GM23338 (cell line): ENCODE measurements at regions not wholly inside any gene's neighbourhood (a gene's known extent, or its start where the extent isn't known, plus 50 kb on each side); places are given as distances from the start of the nearest gene placed in this dataset.

Experiments
- ATAC-seq: fragments of 200-7000 bp; cut with Tn5 transposase; 3 replicates; pipeline ENCODE4 v1.9.1; 2020
- DNase-seq: peaks from one replicate; pipeline ENCODE4 v3.0.0-alpha.2; 2015; ENCODE audit warnings: low spot score
- H2AFZ ChIP-seq: fragments of 200-600 bp; sonication (generic); 2 replicates; pipeline ENCODE4 v1.8.0; 2016; ENCODE audit warnings: antibody characterized with exemption, mild to moderate bottlenecking, moderate library complexity
- H3F3A ChIP-seq: fragments of 200-600 bp; sonication (generic); replicated peaks from 2 replicates; pipeline ENCODE4 v1.8.0; 2017; ENCODE audit warnings: antibody characterized with exemption, mixed run types, low read depth
- H3K27ac ChIP-seq: fragments of 200-600 bp; sonication (generic); 2 replicates; pipeline ENCODE4 v1.6.1; 2016; ENCODE audit warnings: low read depth
- H3K27me3 ChIP-seq: fragments of 200-600 bp; sonication (generic); 2 replicates; pipeline ENCODE4 v1.8.0; 2016; ENCODE audit warnings: mild to moderate bottlenecking, mixed run types, moderate library complexity; ENCODE audit not compliant: insufficient read depth
- H3K36me3 ChIP-seq: fragments of 200-600 bp; sonication (generic); 2 replicates; pipeline ENCODE4 v1.8.0; 2016; ENCODE audit warnings: mild to moderate bottlenecking; ENCODE audit not compliant: insufficient read depth
- H3K4me1 ChIP-seq: fragments of 200-600 bp; sonication (generic); 2 replicates; pipeline ENCODE4 v1.8.0; 2016; ENCODE audit warnings: mild to moderate bottlenecking, moderate library complexity; ENCODE audit not compliant: insufficient read depth
- H3K4me2 ChIP-seq: fragments of 200-600 bp; sonication (generic); 2 replicates; pipeline ENCODE4 v1.7.1; 2017; ENCODE audit warnings: mixed run types
- H3K4me3 ChIP-seq: fragments of 200-600 bp; sonication (generic); 2 replicates; pipeline ENCODE4 v1.6.1; 2016; ENCODE audit warnings: mixed run types
- H3K79me2 ChIP-seq: fragments of 200-600 bp; sonication (generic); replicated peaks from 2 replicates; pipeline ENCODE4 v1.8.0; 2017; ENCODE audit warnings: mild to moderate bottlenecking; ENCODE audit not compliant: insufficient read depth
- H3K9me2 ChIP-seq: fragments of 200-600 bp; sonication (generic); 2 replicates; pipeline ENCODE4 v1.8.0; 2017; ENCODE audit not compliant: insufficient read depth
- H4K20me1 ChIP-seq: fragments of 200-600 bp; sonication (generic); replicated peaks from 2 replicates; pipeline ENCODE4 v1.8.0; 2017; ENCODE audit warnings: mild to moderate bottlenecking; ENCODE audit not compliant: insufficient read depth
- H3K27ac Mint-ChIP-seq: 2 replicates; pipeline ENCODE4 v1.8.0; 2020; ENCODE audit warnings: inconsistent platforms, mild to moderate bottlenecking, moderate library complexity, mixed read lengths
- H3K27me3 Mint-ChIP-seq: 3 replicates; pipeline ENCODE4 v1.8.0; 2022; ENCODE audit warnings: low read depth, mild to moderate bottlenecking, moderate library complexity, mixed read lengths, inconsistent platforms; ENCODE audit not compliant: insufficient read depth, poor library complexity
- H3K36me3 Mint-ChIP-seq: 3 replicates; pipeline ENCODE4 v1.8.0; 2021; ENCODE audit warnings: low read depth, mild to moderate bottlenecking, inconsistent platforms, moderate library complexity, mixed read lengths
- H3K4me1 Mint-ChIP-seq: 3 replicates; pipeline ENCODE4 v1.8.0; 2020; ENCODE audit warnings: mild to moderate bottlenecking, inconsistent platforms, mixed read lengths
- H3K4me3 Mint-ChIP-seq: 3 replicates; pipeline ENCODE4 v1.8.0; 2021; ENCODE audit warnings: moderate library complexity, mild to moderate bottlenecking, inconsistent platforms, mixed read lengths
- H3K9me3 Mint-ChIP-seq: 3 replicates; pipeline ENCODE4 v1.8.0; 2020; ENCODE audit warnings: moderate library complexity, mild to moderate bottlenecking, inconsistent platforms, mixed read lengths
- CREB1 ChIP-seq: fragments of 250-450 bp; sonication (Bioruptor Pico); IDR thresholded peaks from 2 replicates; pipeline ENCODE4 v1.5.0; 2020; ENCODE audit warnings: low read depth, mild to moderate bottlenecking, moderate library complexity
- ETS1 ChIP-seq: IDR thresholded peaks from 2 replicates; pipeline ENCODE4 v1.6.1; 2016; ENCODE audit warnings: antibody characterized with exemption
- EZH2 ChIP-seq: fragments of 200-600 bp; sonication (generic); IDR thresholded peaks from one replicate; pipeline ENCODE4 v1.8.0; 2017; ENCODE audit warnings: antibody characterized with exemption, mild to moderate bottlenecking, low read depth; ENCODE audit not compliant: unreplicated experiment
- EZH2phosphoT487 ChIP-seq: fragments of 200-600 bp; sonication (generic); IDR thresholded peaks from one replicate; pipeline ENCODE4 v1.8.1; 2018; ENCODE audit warnings: antibody characterized with exemption; ENCODE audit not compliant: unreplicated experiment
- JUNB ChIP-seq: IDR thresholded peaks from one replicate; pipeline ENCODE4 v1.6.1; 2016; ENCODE audit warnings: antibody characterized with exemption; ENCODE audit not compliant: unreplicated experiment
- POLR2AphosphoS5 ChIP-seq: IDR thresholded peaks from 2 replicates; pipeline ENCODE4 v1.6.1; 2016; ENCODE audit warnings: antibody characterized with exemption, low read depth
- STAT1 ChIP-seq: IDR thresholded peaks from one replicate; pipeline ENCODE4 v1.6.1; 2016; ENCODE audit warnings: antibody characterized with exemption; ENCODE audit not compliant: unreplicated experiment
- ZNF331 ChIP-seq: fragments of 250-450 bp; sonication (Bioruptor Pico); IDR thresholded peaks from 2 replicates; pipeline ENCODE4 v1.5.0; 2020; ENCODE audit warnings: low read depth, mild to moderate bottlenecking, moderate library complexity
- TF ChIP-seq, protein P1 (sequence below): IDR thresholded peaks from one replicate; pipeline ENCODE4 v1.6.1; 2018; ENCODE audit warnings: antibody characterized with exemption; ENCODE audit not compliant: unreplicated experiment
- TF ChIP-seq, protein P2 (sequence below), 2 experiments: fragments of 200-600 bp in 1 of 2; sonication (generic) in 1 of 2; conservative IDR thresholded peaks; 2 replicates each; pipeline versions ENCODE4 v1.5.1 to v1.6.1; 2016 to 2017; ENCODE audit warnings: antibody characterized with exemption in 2 of 2, low read depth in 2 of 2, mild to moderate bottlenecking in 2 of 2, moderate library complexity in 1 of 2

DNA sequence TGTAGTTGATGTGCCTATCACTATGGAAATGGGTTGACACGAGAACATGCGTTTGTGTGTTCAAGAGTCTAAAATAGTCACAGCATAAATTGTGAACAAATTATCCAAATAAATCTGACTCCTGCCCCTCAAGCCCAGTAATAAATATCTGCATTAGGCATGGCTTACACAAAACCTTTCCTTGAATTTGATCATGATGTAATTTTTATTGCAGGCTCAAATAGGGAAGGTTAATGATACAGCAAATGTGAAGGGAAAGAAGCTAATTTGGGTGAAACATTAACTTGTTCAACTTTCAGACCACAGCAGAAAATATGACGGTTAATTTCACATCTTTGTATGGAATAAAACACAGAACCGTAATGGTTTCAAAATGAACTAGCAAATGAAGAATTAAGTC, 74.6 kb downstream of the WNT5A start:
- Histone ChIP-seq H4K20me1 (no peaks in the 10 kb centered on the region), H3K79me2 (no peaks in the 10 kb centered on the region), H3K4me1 (no peaks in the 10 kb centered on the region), H3F3A (no peaks in the 10 kb centered on the region), H3K4me2 (no peak overlapping the region), H2AFZ (no peak overlapping the region), H3K27ac (no peak overlapping the region), H3K4me3 (no peak overlapping the region), H3K36me3 (no peaks in the 10 kb centered on the region), H3K27me3 (no peaks in the 10 kb centered on the region), H3K9me2 (no peaks in the 10 kb centered on the region)
- Mint-ChIP-seq H3K9me3 (no peaks in the 10 kb centered on the region), H3K27me3 (no peaks in the 10 kb centered on the region), H3K4me3 (no peak overlapping the region), H3K4me1 (no peaks in the 10 kb centered on the region), H3K27ac (no peak overlapping the region), H3K36me3 (no peaks in the 10 kb centered on the region)
- ATAC-seq (no peak), DNase-seq (no peak)
- TF ChIP-seq ZNF331 (CRISPR knock-in tag), result no peak
- no peak for TF ChIP-seq CREB1
- TF ChIP-seq EZH2, result no peak
- TF ChIP-seq JUNB, result no peak
- TF ChIP-seq, protein P1, sequence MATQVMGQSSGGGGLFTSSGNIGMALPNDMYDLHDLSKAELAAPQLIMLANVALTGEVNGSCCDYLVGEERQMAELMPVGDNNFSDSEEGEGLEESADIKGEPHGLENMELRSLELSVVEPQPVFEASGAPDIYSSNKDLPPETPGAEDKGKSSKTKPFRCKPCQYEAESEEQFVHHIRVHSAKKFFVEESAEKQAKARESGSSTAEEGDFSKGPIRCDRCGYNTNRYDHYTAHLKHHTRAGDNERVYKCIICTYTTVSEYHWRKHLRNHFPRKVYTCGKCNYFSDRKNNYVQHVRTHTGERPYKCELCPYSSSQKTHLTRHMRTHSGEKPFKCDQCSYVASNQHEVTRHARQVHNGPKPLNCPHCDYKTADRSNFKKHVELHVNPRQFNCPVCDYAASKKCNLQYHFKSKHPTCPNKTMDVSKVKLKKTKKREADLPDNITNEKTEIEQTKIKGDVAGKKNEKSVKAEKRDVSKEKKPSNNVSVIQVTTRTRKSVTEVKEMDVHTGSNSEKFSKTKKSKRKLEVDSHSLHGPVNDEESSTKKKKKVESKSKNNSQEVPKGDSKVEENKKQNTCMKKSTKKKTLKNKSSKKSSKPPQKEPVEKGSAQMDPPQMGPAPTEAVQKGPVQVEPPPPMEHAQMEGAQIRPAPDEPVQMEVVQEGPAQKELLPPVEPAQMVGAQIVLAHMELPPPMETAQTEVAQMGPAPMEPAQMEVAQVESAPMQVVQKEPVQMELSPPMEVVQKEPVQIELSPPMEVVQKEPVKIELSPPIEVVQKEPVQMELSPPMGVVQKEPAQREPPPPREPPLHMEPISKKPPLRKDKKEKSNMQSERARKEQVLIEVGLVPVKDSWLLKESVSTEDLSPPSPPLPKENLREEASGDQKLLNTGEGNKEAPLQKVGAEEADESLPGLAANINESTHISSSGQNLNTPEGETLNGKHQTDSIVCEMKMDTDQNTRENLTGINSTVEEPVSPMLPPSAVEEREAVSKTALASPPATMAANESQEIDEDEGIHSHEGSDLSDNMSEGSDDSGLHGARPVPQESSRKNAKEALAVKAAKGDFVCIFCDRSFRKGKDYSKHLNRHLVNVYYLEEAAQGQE, result no peak
- no peak for TF ChIP-seq STAT1
- TF ChIP-seq, protein P2, sequence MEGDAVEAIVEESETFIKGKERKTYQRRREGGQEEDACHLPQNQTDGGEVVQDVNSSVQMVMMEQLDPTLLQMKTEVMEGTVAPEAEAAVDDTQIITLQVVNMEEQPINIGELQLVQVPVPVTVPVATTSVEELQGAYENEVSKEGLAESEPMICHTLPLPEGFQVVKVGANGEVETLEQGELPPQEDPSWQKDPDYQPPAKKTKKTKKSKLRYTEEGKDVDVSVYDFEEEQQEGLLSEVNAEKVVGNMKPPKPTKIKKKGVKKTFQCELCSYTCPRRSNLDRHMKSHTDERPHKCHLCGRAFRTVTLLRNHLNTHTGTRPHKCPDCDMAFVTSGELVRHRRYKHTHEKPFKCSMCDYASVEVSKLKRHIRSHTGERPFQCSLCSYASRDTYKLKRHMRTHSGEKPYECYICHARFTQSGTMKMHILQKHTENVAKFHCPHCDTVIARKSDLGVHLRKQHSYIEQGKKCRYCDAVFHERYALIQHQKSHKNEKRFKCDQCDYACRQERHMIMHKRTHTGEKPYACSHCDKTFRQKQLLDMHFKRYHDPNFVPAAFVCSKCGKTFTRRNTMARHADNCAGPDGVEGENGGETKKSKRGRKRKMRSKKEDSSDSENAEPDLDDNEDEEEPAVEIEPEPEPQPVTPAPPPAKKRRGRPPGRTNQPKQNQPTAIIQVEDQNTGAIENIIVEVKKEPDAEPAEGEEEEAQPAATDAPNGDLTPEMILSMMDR (conservative IDR thresholded peaks at IDR 0.05; ENCODE audit: low read depth in 2 of 2), result no peak
- TF ChIP-seq POLR2AphosphoS5, result no peak
- no peak for TF ChIP-seq EZH2phosphoT487

DNA sequence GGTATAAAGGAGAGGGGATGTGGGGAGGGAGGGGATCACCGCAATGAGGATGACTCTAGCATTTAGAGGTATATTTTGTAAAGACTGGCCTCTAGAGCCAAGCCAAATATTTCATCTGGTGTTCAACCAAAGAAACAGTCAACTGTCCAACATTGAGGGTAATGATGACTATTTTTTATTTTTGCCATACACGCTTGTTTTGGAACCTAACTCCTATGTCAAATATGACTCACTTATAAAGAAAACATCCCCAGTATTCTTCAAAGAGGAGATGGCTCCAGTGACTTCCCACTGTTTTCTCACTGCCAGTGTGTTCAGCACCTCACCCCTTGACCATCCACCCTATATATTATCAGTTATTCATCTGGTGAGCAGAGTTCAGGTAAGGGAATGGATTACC, 77.3 kb downstream of the WNT5A start:
- Histone ChIP-seq H3K9me2 (no peaks in the 10 kb centered on the region), H4K20me1 (no peaks in the 10 kb centered on the region), H2AFZ (no peak overlapping the region), H3K27me3 (no peaks in the 10 kb centered on the region), H3F3A (no peaks in the 10 kb centered on the region), H3K27ac (no peak overlapping the region), H3K4me3 (no peak overlapping the region), H3K4me2 (no peak overlapping the region), H3K79me2 (no peaks in the 10 kb centered on the region), H3K4me1 (no peaks in the 10 kb centered on the region), H3K36me3 (no peaks in the 10 kb centered on the region)
- no peaks in the 10 kb centered on the region for H3K4me1 Mint-ChIP-seq
- no peak overlapping the region for H3K27ac Mint-ChIP-seq
- DNase-seq (no peak), ATAC-seq (no peak)
- no peak overlapping the region for H3K4me3 Mint-ChIP-seq
- H3K36me3 Mint-ChIP-seq, result no peaks in the 10 kb centered on the region
- H3K27me3 Mint-ChIP-seq, result peaks cover 2% of the 10 kb centered on the region
- no peaks in the 10 kb centered on the region for H3K9me3 Mint-ChIP-seq
- no peak for TF ChIP-seq EZH2phosphoT487
- TF ChIP-seq, protein P2 (conservative IDR thresholded peaks at IDR 0.05; ENCODE audit: low read depth in 2 of 2), result no peak
- TF ChIP-seq ETS1, result no peak
- TF ChIP-seq EZH2, result no peak
